RPMI8226 (cell line): ENCODE measurements at regions not wholly inside any gene's neighbourhood (a gene's known extent, or its start where the extent isn't known, plus 50 kb on each side); places are given as distances from the start of the nearest gene placed in this dataset.
A peak's percentile ranks its signal among the peaks of the same experiment; 100 is the strongest.
"Not testable (repeated sequence)": the region's sequence is repeated elsewhere in the genome, so short reads cannot be mapped to it uniquely, and the experiment has no call there.

ENCODE experiments used
- DNase-seq: peaks from one replicate; pipeline ENCODE4 v3.0.0-alpha.2; 2015

- no peak for DNase-seq
Observed at GRCh38 chr1:58836408-58836807, 52.6 kb upstream of the JUN start.

GRCh38 chr1:58837886-58838285 lies 54.0 kb upstream of the JUN start:
- DNase-seq, result no peak

- no peak for DNase-seq
Observed at GRCh38 chr1:58839147-58839795, 55.4 kb upstream of the JUN start.

GRCh38 chr1:58839846-58840835 lies 56.3 kb upstream of the JUN start:
- no peak for DNase-seq

GRCh38 chr1:58841455-58841854 lies 57.6 kb upstream of the JUN start:
- DNase-seq, result peak; percentile 43

GRCh38 chr1:58842941-58843340 lies 59.1 kb upstream of the JUN start:
- no peak for DNase-seq

GRCh38 chr1:58844176-58844575 lies 60.3 kb upstream of the JUN start:
- DNase-seq, result no peak

GRCh38 chr1:58845942-58846341 lies 62.1 kb upstream of the JUN start:
- DNase-seq, result no peak

GRCh38 chr1:58848818-58849411 lies 65.1 kb upstream of the JUN start:
- DNase-seq, result no peak

GRCh38 chr1:58849551-58849950 lies 65.7 kb upstream of the JUN start:
- DNase-seq, result no peak

GRCh38 chr1:58850636-58851035 lies 66.8 kb upstream of the JUN start:
- DNase-seq, result no peak

- no peak for DNase-seq
Observed at GRCh38 chr1:58852731-58853485, 69.1 kb upstream of the JUN start.

GRCh38 chr1:58854576-58854975 lies 70.7 kb upstream of the JUN start:
- no peak for DNase-seq

GRCh38 chr1:58855274-58856165 lies 71.7 kb upstream of the JUN start:
- DNase-seq, result no peak

- DNase-seq, result not testable (repeated sequence)
Observed at GRCh38 chr1:58856281-58856680, 72.4 kb upstream of the JUN start.

GRCh38 chr1:58857680-58858673 lies 74.1 kb upstream of the JUN start:
- DNase-seq, result no peak

GRCh38 chr1:58859769-58860485 lies 76.1 kb upstream of the JUN start:
- DNase-seq, result no peak

GRCh38 chr1:58861076-58861475 lies 77.2 kb upstream of the JUN start:
- DNase-seq, result no peak

GRCh38 chr1:58861506-58861905 lies 77.7 kb upstream of the JUN start:
- no peak for DNase-seq
